Vagina (tissue), 2 donors: ENCODE measurements at regions not wholly inside any gene's neighbourhood (a gene's known extent, or its start where the extent isn't known, plus 50 kb on each side); places are given as distances from the start of the nearest gene placed in this dataset.

Source experiments
- CTCF ChIP-seq, 3 experiments: fragments of 450-650 bp in 2 of 3; fragments of 200-600 bp in 1 of 3; sonication (generic) in 1 of 3; IDR thresholded peaks; one replicate each; pipeline ENCODE4 v1.5.1; 2017 to 2019; ENCODE audit warnings: antibody characterized with exemption in 3 of 3, mild to moderate bottlenecking in 2 of 3, moderate library complexity in 2 of 3
- POLR2A ChIP-seq, 2 donors: fragments of 450-650 bp; IDR thresholded peaks; one replicate each; pipeline ENCODE4 v1.6.1; 2017; ENCODE audit warnings: antibody characterized with exemption in 2 of 2, mild to moderate bottlenecking in 2 of 2, moderate library complexity in 2 of 2
- POLR2AphosphoS5 ChIP-seq, 2 donors: sonication (generic); formaldehyde crosslinking; IDR thresholded peaks; one replicate each; pipeline ENCODE4 v1.9.0; 2017; ENCODE audit warnings: antibody characterized with exemption in 2 of 2, mild to moderate bottlenecking in 2 of 2, low read depth in 1 of 2; ENCODE audit not compliant: insufficient read depth in 1 of 2

GRCh38 chr16:82366462-82366861 is 196.4 kb upstream of the MPHOSPH6 start:
- no peak for TF ChIP-seq POLR2AphosphoS5 (IDR thresholded peaks at IDR 0.05; ENCODE audit: insufficient read depth in 1 of 2, low read depth in 1 of 2)
- no peak for TF ChIP-seq CTCF (IDR thresholded peaks at IDR 0.05)
- no peak for TF ChIP-seq POLR2A (IDR thresholded peaks at IDR 0.05)
